ENCODE measurements at regions not wholly inside any gene's neighbourhood (a gene's known extent, or its start where the extent isn't known, plus 50 kb on each side); places are given as distances from the start of the nearest gene placed in this dataset.

GRCh38 chr9:12972608-12973589 lies 198.1 kb downstream of the LURAP1L start:
- Histone ChIP-seq H3K4me3 (no peak overlapping the region), H3K27ac (replicated peaks) (peak overlapping the region; percentile 35), H3K36me3 (no peaks in the 10 kb centered on the region), H3K9me3 (replicated peaks) (no peaks in the 10 kb centered on the region), H3K27me3 (ENCODE audit: low read depth) (no peaks in the 10 kb centered on the region), H3K4me1 (peaks cover 17% of the 10 kb centered on the region)
- DNase-seq = peak; percentile 29
- intact Hi-C loops (cut with micrococcal nuclease) = no loop called here
- no peak for TF ChIP-seq CTCF (IDR thresholded peaks at IDR 0.05; ENCODE audit: borderline replicate concordance)

GRCh38 chr9:12973710-12974109 lies 198.9 kb downstream of the LURAP1L start:
- H3K9me3 ChIP-seq (replicated peaks) = no peaks in the 10 kb centered on the region
- H3K27me3 ChIP-seq (ENCODE audit: low read depth) = no peaks in the 10 kb centered on the region
- peaks cover 17% of the 10 kb centered on the region for H3K4me1 ChIP-seq
- DNase-seq = no peak
- intact Hi-C loops (cut with micrococcal nuclease) = no loop called here
- H3K27ac ChIP-seq (replicated peaks) = no peak overlapping the region
- no peaks in the 10 kb centered on the region for H3K36me3 ChIP-seq
- TF ChIP-seq CTCF (IDR thresholded peaks at IDR 0.05; ENCODE audit: borderline replicate concordance) = no peak
- no peak overlapping the region for H3K4me3 ChIP-seq

GRCh38 chr9:12974671-12975070 lies 199.9 kb downstream of the LURAP1L start:
- Histone ChIP-seq H3K4me1 (peaks cover 17% of the 10 kb centered on the region), H3K27ac (replicated peaks) (no peak overlapping the region), H3K36me3 (no peaks in the 10 kb centered on the region), H3K27me3 (ENCODE audit: low read depth) (no peaks in the 10 kb centered on the region), H3K4me3 (no peak overlapping the region), H3K9me3 (replicated peaks) (no peaks in the 10 kb centered on the region)
- TF ChIP-seq CTCF (IDR thresholded peaks at IDR 0.05; ENCODE audit: borderline replicate concordance) = no peak
- no peak for DNase-seq
- intact Hi-C loops (cut with micrococcal nuclease) = no loop called here

- no peak overlapping the region for H3K4me3 ChIP-seq
- H3K27ac ChIP-seq (replicated peaks) = no peak overlapping the region
- peaks cover 17% of the 10 kb centered on the region for H3K4me1 ChIP-seq
- intact Hi-C loops (cut with micrococcal nuclease) = no loop called here
- H3K36me3 ChIP-seq = no peaks in the 10 kb centered on the region
- no peaks in the 10 kb centered on the region for H3K9me3 ChIP-seq (replicated peaks)
- no peak for DNase-seq
- TF ChIP-seq CTCF (IDR thresholded peaks at IDR 0.05; ENCODE audit: borderline replicate concordance) = no peak
- no peaks in the 10 kb centered on the region for H3K27me3 ChIP-seq (ENCODE audit: low read depth)
Observed at GRCh38 chr9:12975496-12975895, 200.7 kb downstream of the LURAP1L start.

- intact Hi-C loops (cut with micrococcal nuclease) = no loop called here
- no peak for TF ChIP-seq CTCF (IDR thresholded peaks at IDR 0.05; ENCODE audit: borderline replicate concordance)
Observed at GRCh38 chr9:12980085-12980851, 205.4 kb downstream of the LURAP1L start.

More at GRCh38 chr9:12980085-12980851, 205.4 kb downstream of the LURAP1L start:
- H3K4me1 ChIP-seq = no peaks in the 10 kb centered on the region
- no peaks in the 10 kb centered on the region for H3K27me3 ChIP-seq (ENCODE audit: low read depth)
- no peak overlapping the region for H3K27ac ChIP-seq (replicated peaks)
- DNase-seq = no peak
- H3K4me3 ChIP-seq = no peak overlapping the region
- peaks cover 10% of the 10 kb centered on the region for H3K9me3 ChIP-seq (replicated peaks)
- H3K36me3 ChIP-seq = no peaks in the 10 kb centered on the region

All from left ventricle myocardium inferior (tissue), 1 donor.